HepG2 (cell line): ENCODE measurements at regions not wholly inside any gene's neighbourhood (a gene's known extent, or its start where the extent isn't known, plus 50 kb on each side); places are given as distances from the start of the nearest gene placed in this dataset.

ENCODE experiments used
- AFF4 ChIP-seq: sonication (generic); formaldehyde crosslinking; IDR thresholded peaks from 2 replicates; pipeline ENCODE4 v1.4.0; 2020; ENCODE audit warnings: missing genetic modification reagents
- CEBPZ ChIP-seq: IDR thresholded peaks from 2 replicates; pipeline ENCODE4 v1.6.1; 2012; ENCODE audit warnings: low read length, improper control_type of control experiment
- GABPA ChIP-seq, 2 experiments: IDR thresholded peaks; 2 replicates each; pipeline ENCODE4 v1.6.1; 2011 to 2016; ENCODE audit warnings: low read depth in 2 of 2, low read length in 1 of 2, missing biosample characterization in 1 of 2, missing genetic modification characterization in 1 of 2
- HDAC6 ChIP-seq: fragments of 200-600 bp; sonication (generic); IDR thresholded peaks from 2 replicates; pipeline ENCODE4 v1.7.0; 2017; ENCODE audit warnings: mild to moderate bottlenecking, antibody characterized with exemption, low read length, low read depth
- HNRNPLL ChIP-seq: fragments of 200-400 bp; formaldehyde crosslinking; IDR thresholded peaks from 2 replicates; pipeline ENCODE4 v1.6.1; 2017; ENCODE audit warnings: mild to moderate bottlenecking, low read depth, low read length; ENCODE audit not compliant: poor library complexity, severe bottlenecking
- HOXA3 ChIP-seq: sonication (generic); formaldehyde crosslinking; IDR thresholded peaks from 2 replicates; pipeline ENCODE4 v1.5.0; 2020; ENCODE audit warnings: missing genetic modification reagents
- IRF2 ChIP-seq: IDR thresholded peaks from 2 replicates; pipeline ENCODE4 v1.6.1; 2018; ENCODE audit warnings: missing genetic modification reagents, missing compliant biosample characterization
- JUN ChIP-seq: sonication (generic); formaldehyde crosslinking; IDR thresholded peaks from 2 replicates; pipeline ENCODE4 v1.4.0; 2020; ENCODE audit warnings: mild to moderate bottlenecking, missing genetic modification reagents
- KDM5B ChIP-seq: sonication (generic); formaldehyde crosslinking; IDR thresholded peaks from 2 replicates; pipeline ENCODE4 v1.4.0; 2020; ENCODE audit warnings: missing genetic modification reagents, mild to moderate bottlenecking, borderline replicate concordance
- PHF8 ChIP-seq: sonication (generic); formaldehyde crosslinking; IDR thresholded peaks from 2 replicates; pipeline ENCODE4 v1.5.0; 2020; ENCODE audit warnings: missing genetic modification reagents
- RFXAP ChIP-seq: sonication (generic); formaldehyde crosslinking; IDR thresholded peaks from 2 replicates; pipeline ENCODE4 v1.4.0; 2020; ENCODE audit warnings: missing genetic modification reagents, borderline replicate concordance
- SALL1 ChIP-seq: sonication (generic); formaldehyde crosslinking; IDR thresholded peaks from 2 replicates; pipeline ENCODE4 v1.8.0; 2022; ENCODE audit warnings: mild to moderate bottlenecking, missing genetic modification reagents
- THYN1 ChIP-seq: sonication (generic); formaldehyde crosslinking; IDR thresholded peaks from 2 replicates; pipeline ENCODE4 v1.8.1; 2023; ENCODE audit warnings: low read depth, mild to moderate bottlenecking, moderate library complexity, missing genetic modification reagents, borderline replicate concordance
- TRIM24 ChIP-seq: sonication (generic); formaldehyde crosslinking; IDR thresholded peaks from 2 replicates; pipeline ENCODE4 v1.8.0; 2022; ENCODE audit warnings: mild to moderate bottlenecking, missing genetic modification reagents
- ZNF331 ChIP-seq: sonication (generic); formaldehyde crosslinking; IDR thresholded peaks from 2 replicates; pipeline ENCODE4 v1.4.0; 2020; ENCODE audit warnings: missing genetic modification reagents
- ZNF446 ChIP-seq: sonication (generic); formaldehyde crosslinking; IDR thresholded peaks from 2 replicates; pipeline ENCODE4 v1.5.0; 2020; ENCODE audit warnings: mild to moderate bottlenecking, missing genetic modification reagents
- ZNF781 ChIP-seq: sonication (generic); formaldehyde crosslinking; IDR thresholded peaks from 2 replicates; pipeline ENCODE4 v1.5.1; 2020; ENCODE audit warnings: borderline replicate concordance, mild to moderate bottlenecking, missing genetic modification reagents; ENCODE audit errors: not compliant biosample characterization
- TF ChIP-seq, protein P1 (sequence below): sonication (generic); formaldehyde crosslinking; IDR thresholded peaks from 2 replicates; pipeline ENCODE4 v1.5.0; 2020; ENCODE audit warnings: missing genetic modification reagents

- TF ChIP-seq HNRNPLL (no peak), KDM5B (CRISPR knock-in tag) (no peak), IRF2 (CRISPR knock-in tag) (peak; percentile 23; the same call in 1 of the 2 replicates), THYN1 (CRISPR knock-in tag) (no peak), ZNF781 (CRISPR knock-in tag) (no peak), AFF4 (no peak), ZNF446 (CRISPR knock-in tag) (no peak), ZNF331 (CRISPR knock-in tag) (peak; percentile 29; the same call in 1 of the 2 replicates), RFXAP (no peak), GABPA (IDR thresholded peaks at IDR 0.05; ENCODE audit: low read depth, low read length) (no peak), GABPA (CRISPR knock-in tag; IDR thresholded peaks at IDR 0.05; ENCODE audit: low read depth) (no peak), JUN (no peak), TRIM24 (CRISPR knock-in tag) (no peak), PHF8 (no peak), SALL1 (CRISPR knock-in tag) (peak; percentile 41; the same call in 1 of the 2 replicates), HDAC6 (no peak), CEBPZ (no peak), HOXA3 (CRISPR knock-in tag) (no peak)
- TF ChIP-seq, protein P1, sequence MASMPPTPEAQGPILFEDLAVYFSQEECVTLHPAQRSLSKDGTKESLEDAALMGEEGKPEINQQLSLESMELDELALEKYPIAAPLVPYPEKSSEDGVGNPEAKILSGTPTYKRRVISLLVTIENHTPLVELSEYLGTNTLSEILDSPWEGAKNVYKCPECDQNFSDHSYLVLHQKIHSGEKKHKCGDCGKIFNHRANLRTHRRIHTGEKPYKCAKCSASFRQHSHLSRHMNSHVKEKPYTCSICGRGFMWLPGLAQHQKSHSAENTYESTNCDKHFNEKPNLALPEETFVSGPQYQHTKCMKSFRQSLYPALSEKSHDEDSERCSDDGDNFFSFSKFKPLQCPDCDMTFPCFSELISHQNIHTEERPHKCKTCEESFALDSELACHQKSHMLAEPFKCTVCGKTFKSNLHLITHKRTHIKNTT, result no peak
Measured at GRCh38 chr5:110017854-110018253, 328.1 kb downstream of the MAN2A1 start (continued).
